K562 (cell line): ENCODE measurements at regions not wholly inside any gene's neighbourhood (a gene's known extent, or its start where the extent isn't known, plus 50 kb on each side); places are given as distances from the start of the nearest gene placed in this dataset.

Experiments
- ATAC-seq: fragments of 200-7000 bp; cut with Tn5 transposase; 3 replicates; pipeline ENCODE4 v1.9.1; 2020; ENCODE audit warnings: moderate library complexity
- BruUV-seq: library from RNA; stranded (reverse); fragments of 400-500 nt; replicated peaks from 2 replicates; lab custom pipeline; 2021; lab: Mats Ljungman, UMichigan
- CTCF ChIA-PET: fragments of 300-600 bp; formaldehyde crosslinking; extraction: SDS; loops from one replicate; lab custom pipeline; 2021; ENCODE audit warnings: low intra/inter-chr PET ratio; lab: Yijun Ruan, JAX
- POLR2A ChIA-PET: fragments of 300-600, 350-650 bp; sonication (Branson Sonifier 250); formaldehyde crosslinking; extraction: SDS; loops from one replicate; lab custom pipeline; 2021; ENCODE audit warnings: antibody characterized with exemption, inconsistent platforms; lab: Yijun Ruan, JAX
- DNase-seq, 4 experiments: peaks; one replicate each; pipeline versions ENCODE4 v3.0.0 to v3.0.0-alpha.2; 2011 to 2018; ENCODE audit warnings: low spot score in 3 of 4, mixed read lengths in 3 of 4; ENCODE audit errors: extremely low read depth in 1 of 4
- FAIRE-seq: peaks from 2 replicates; lab custom pipeline; 2011; peaks lifted over from hg19 to GRCh38; lab: Jason Lieb, UNC
- H2AFZ ChIP-seq: 2 replicates; pipeline ENCODE4 v1.6.0; 2011; ENCODE audit warnings: low read depth, low read length, control low read depth, inconsistent platforms
- H3K27ac ChIP-seq: fragments of 200-600 bp; 3 replicates; pipeline ENCODE4 v1.8.0; 2011; ENCODE audit warnings: low read depth, mild to moderate bottlenecking, control low read depth, inconsistent platforms, low read length, moderate library complexity, mixed read lengths; ENCODE audit errors: extremely low read depth
- H3K27me3 ChIP-seq, 2 experiments: fragments of 300-600 bp in 1 of 2; 2 replicates in 1 of 2; 3 replicates in 1 of 2; pipeline versions ENCODE4 v1.6.0 to v1.8.0; 2011; ENCODE audit warnings: inconsistent platforms in 2 of 2, low read length in 2 of 2, mild to moderate bottlenecking in 1 of 2, mixed read lengths in 1 of 2, moderate library complexity in 1 of 2; ENCODE audit not compliant: control insufficient read depth in 2 of 2, insufficient read depth in 2 of 2
- H3K36me3 ChIP-seq: fragments of 300-600 bp; 3 replicates; pipeline ENCODE4 v1.8.0; 2011; ENCODE audit warnings: mild to moderate bottlenecking, low read length, inconsistent platforms; ENCODE audit not compliant: control insufficient read depth, insufficient read depth
- H3K4me1 ChIP-seq, 2 experiments: fragments of 200-600 bp in 1 of 2; replicated peaks in 1 of 2; 2 replicates in 1 of 2; 3 replicates in 1 of 2; pipeline versions ENCODE4 v1.5.1 to v1.8.0; 2011; ENCODE audit warnings: inconsistent platforms in 2 of 2, low read length in 2 of 2, mild to moderate bottlenecking in 1 of 2, mixed read lengths in 1 of 2, moderate library complexity in 1 of 2; ENCODE audit not compliant: control insufficient read depth in 2 of 2, insufficient read depth in 2 of 2
- H3K4me2 ChIP-seq: 2 replicates; pipeline ENCODE4 v1.6.1; 2011; ENCODE audit warnings: low read length, control low read depth, inconsistent platforms, mixed read lengths; ENCODE audit not compliant: insufficient read depth
- H3K4me3 ChIP-seq: fragments of 200-600 bp; sonication (generic), shearing (Covaris generic); 2 replicates; pipeline ENCODE4 v1.5.1; 2016; ENCODE audit warnings: control low read depth, inconsistent platforms
- H3K79me2 ChIP-seq: fragments of 200-600 bp; 3 replicates; pipeline ENCODE4 v1.8.0; 2011; ENCODE audit warnings: low read length, inconsistent platforms; ENCODE audit not compliant: control insufficient read depth, insufficient read depth
- H3K9ac ChIP-seq, 2 experiments: 2 replicates each; pipeline versions ENCODE4 v1.6.0 to v1.6.1; 2011; ENCODE audit warnings: low read depth in 2 of 2, low read length in 2 of 2, control low read depth in 1 of 2, inconsistent platforms in 1 of 2, mild to moderate bottlenecking in 1 of 2, mixed read lengths in 1 of 2; ENCODE audit not compliant: insufficient read depth in 1 of 2
- H3K9me1 ChIP-seq: one replicate; pipeline ENCODE4 v1.6.0; 2011; ENCODE audit warnings: inconsistent platforms, mild to moderate bottlenecking, low read length, moderate library complexity; ENCODE audit not compliant: control insufficient read depth, insufficient read depth
- H3K9me3 ChIP-seq: replicated peaks from 2 replicates; pipeline ENCODE4 v1.5.1; 2011; ENCODE audit warnings: low read depth, low read length, inconsistent platforms; ENCODE audit not compliant: control insufficient read depth, insufficient read depth
- H4K20me1 ChIP-seq: replicated peaks from 2 replicates; pipeline ENCODE4 v1.6.1; 2011; ENCODE audit warnings: low read length, inconsistent platforms, mixed read lengths; ENCODE audit not compliant: control insufficient read depth, insufficient read depth
- ARID3A ChIP-seq: IDR thresholded peaks from 2 replicates; pipeline ENCODE4 v1.6.1; 2012; ENCODE audit warnings: low read depth, low read length, improper control_type of control experiment, borderline replicate concordance
- BRCA1 ChIP-seq, 2 experiments: fragments of 450-650 bp in 1 of 2; sonication (generic) in 1 of 2; formaldehyde crosslinking in 1 of 2; IDR thresholded peaks; 2 replicates each; pipeline versions ENCODE4 v1.5.0 to v1.6.1; 2017 to 2020; ENCODE audit warnings: mild to moderate bottlenecking in 1 of 2, missing genetic modification reagents in 1 of 2
- CBX8 ChIP-seq: fragments of 200-600 bp; sonication (generic); IDR thresholded peaks from 2 replicates; pipeline ENCODE4 v1.6.1; 2012; ENCODE audit warnings: borderline replicate concordance, mixed run types, low read depth, mild to moderate bottlenecking, moderate library complexity, mixed read lengths, low read length, control low read depth, inconsistent platforms; ENCODE audit not compliant: poor library complexity, severe bottlenecking; ENCODE audit errors: extremely low read depth
- CHD4 ChIP-seq: fragments of 200-600 bp; sonication (generic); IDR thresholded peaks from 3 replicates; pipeline ENCODE4 v1.6.1; 2012; ENCODE audit warnings: low read depth, mild to moderate bottlenecking, mixed read lengths, low read length, inconsistent platforms; ENCODE audit not compliant: insufficient read depth, insufficient replicate concordance, poor library complexity, severe bottlenecking
- CSDE1 ChIP-seq, 2 experiments: fragments of 450-650 bp; IDR thresholded peaks; 2 replicates each; pipeline ENCODE4 v1.6.1; 2016; ENCODE audit warnings: mild to moderate bottlenecking in 1 of 2
- CXXC5 ChIP-seq: fragments of 250-450 bp; sonication (Bioruptor Pico); IDR thresholded peaks from 2 replicates; pipeline ENCODE4 v1.8.0; 2022; ENCODE audit warnings: inconsistent platforms, mild to moderate bottlenecking, moderate library complexity
- MTA2 ChIP-seq: fragments of 450-650 bp; IDR thresholded peaks from 2 replicates; pipeline ENCODE4 v1.6.1; 2016; ENCODE audit warnings: low read depth
- NFE2L1 ChIP-seq: fragments of 450-650 bp; IDR thresholded peaks from 2 replicates; pipeline ENCODE4 v1.6.1; 2016; ENCODE audit warnings: missing genetic modification characterization, low read depth, mild to moderate bottlenecking, missing compliant biosample characterization, moderate library complexity, borderline replicate concordance
- POLR2G ChIP-seq: fragments of 200-400 bp; formaldehyde crosslinking; IDR thresholded peaks from 2 replicates; pipeline ENCODE4 v1.6.1; 2017; ENCODE audit warnings: low read depth, mild to moderate bottlenecking, antibody characterized with exemption, low read length, moderate library complexity
- SETDB1 ChIP-seq: IDR thresholded peaks from one replicate; pipeline ENCODE4 v1.6.1; 2012; ENCODE audit warnings: low read length, control low read depth, inconsistent platforms
- SIN3A ChIP-seq, 2 experiments: fragments of 150-350 bp in 1 of 2; IDR thresholded peaks; 2 replicates each; pipeline ENCODE4 v1.6.1; 2011 to 2016; ENCODE audit warnings: borderline replicate concordance in 2 of 2, low read depth in 2 of 2, low read length in 2 of 2, mild to moderate bottlenecking in 2 of 2, moderate library complexity in 2 of 2; ENCODE audit not compliant: control insufficient read depth in 1 of 2
- SMARCE1 ChIP-seq: fragments of 450-650 bp; IDR thresholded peaks from 2 replicates; pipeline ENCODE4 v1.7.1; 2016; ENCODE audit warnings: mild to moderate bottlenecking
- ZBTB7A ChIP-seq: IDR thresholded peaks from 2 replicates; pipeline ENCODE4 v1.6.1; 2011; ENCODE audit warnings: low read depth, mild to moderate bottlenecking, low read length, moderate library complexity, borderline replicate concordance; ENCODE audit not compliant: control insufficient read depth
- ZC3H4 ChIP-seq: sonication (generic); formaldehyde crosslinking; IDR thresholded peaks from 2 replicates; pipeline ENCODE4 v1.9.0; 2021; ENCODE audit warnings: missing genetic modification reagents, borderline replicate concordance
- ZFPM2 ChIP-seq: fragments of 250-450 bp; sonication (Bioruptor Pico); IDR thresholded peaks from 2 replicates; pipeline ENCODE4 v1.5.1; 2022; ENCODE audit warnings: mild to moderate bottlenecking
- WGBS: fragments of 100-300 bp; shearing (Covaris generic); methylation state at CpG from one replicate; pipeline ENCODE4 v1.1.6; 2016; ENCODE audit warnings: low coverage, mixed read lengths; ENCODE audit not compliant: insufficient coverage; ENCODE audit errors: missing lambda C conversion rate; 5-methylcytosine and 5-hydroxymethylcytosine counted together
- in situ Hi-C: fragments of 300-500 bp; cut with MboI; formaldehyde crosslinking; loops from 4 replicates; pipeline ENCODE4 v1.15.0; 2018; ENCODE audit warnings: inconsistent platforms, mixed read lengths
- intact Hi-C: fragments of 100-400 bp; cut with micrococcal nuclease; formaldehyde crosslinking; loops from 2 replicates; pipeline ENCODE4 v1.14.2; 2022
- TF ChIP-seq, protein P1 (sequence below): fragments of 450-650 bp; IDR thresholded peaks from 2 replicates; pipeline ENCODE4 v1.6.1; 2016; ENCODE audit warnings: missing biosample characterization, missing genetic modification characterization

- TF ChIP-seq ZBTB7A (no peak), SMARCE1 (no peak), CSDE1 (IDR thresholded peaks at IDR 0.05) (no peak)
- TF ChIP-seq, all 486 proteins: peak for 0
These were observed 1075.3 kb downstream of the ADGRL3 start (continued) for GRCh38 chr4:62275470-62275869.

DNA sequence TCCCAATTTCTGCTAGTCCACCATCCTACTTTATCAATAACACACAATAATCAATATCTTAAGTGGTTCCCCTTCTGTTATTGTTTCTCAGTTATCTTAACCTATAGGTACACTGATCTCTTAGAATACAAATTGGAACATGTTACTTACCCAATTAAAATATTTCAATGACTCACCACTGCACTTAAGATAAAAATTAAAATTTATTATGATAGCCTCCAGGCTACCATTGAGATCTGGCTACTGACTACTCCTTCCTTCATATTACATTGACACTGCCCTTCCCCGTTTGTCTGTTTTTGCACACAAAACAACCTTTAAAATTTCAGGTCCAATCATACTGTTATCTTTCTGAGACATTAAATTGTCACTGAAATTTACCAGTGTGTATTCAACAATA, 1074.7 kb downstream of the ADGRL3 start:
- FAIRE-seq: no peak
- ATAC-seq: no peak
- no peaks in the 10 kb centered on the region for H3K27me3 ChIP-seq
- CTCF ChIA-PET: no interaction called here
- WGBS: 0% methylated on average over 1 of the region's 1 CpG
- no peak overlapping the region for H3K4me3 ChIP-seq
- no peak overlapping the region for H3K4me2 ChIP-seq
- no peaks in the 10 kb centered on the region for H4K20me1 ChIP-seq
- TF ChIP-seq, protein P1, sequence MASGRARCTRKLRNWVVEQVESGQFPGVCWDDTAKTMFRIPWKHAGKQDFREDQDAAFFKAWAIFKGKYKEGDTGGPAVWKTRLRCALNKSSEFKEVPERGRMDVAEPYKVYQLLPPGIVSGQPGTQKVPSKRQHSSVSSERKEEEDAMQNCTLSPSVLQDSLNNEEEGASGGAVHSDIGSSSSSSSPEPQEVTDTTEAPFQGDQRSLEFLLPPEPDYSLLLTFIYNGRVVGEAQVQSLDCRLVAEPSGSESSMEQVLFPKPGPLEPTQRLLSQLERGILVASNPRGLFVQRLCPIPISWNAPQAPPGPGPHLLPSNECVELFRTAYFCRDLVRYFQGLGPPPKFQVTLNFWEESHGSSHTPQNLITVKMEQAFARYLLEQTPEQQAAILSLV: no peak
- no peak for TF ChIP-seq BRCA1 (IDR thresholded peaks at IDR 0.05)
- no peak for TF ChIP-seq BRCA1 (CRISPR knock-in tag; IDR thresholded peaks at IDR 0.05)
- TF ChIP-seq CHD4: no peak
- TF ChIP-seq SETDB1: no peak
- no peak for TF ChIP-seq CBX8
- no peak for TF ChIP-seq CXXC5 (CRISPR knock-in tag)
- no peak for TF ChIP-seq NFE2L1 (tag)
- no peak for TF ChIP-seq CSDE1 (IDR thresholded peaks at IDR 0.05)
- TF ChIP-seq ZC3H4 (CRISPR knock-in tag): no peak
- no peak for TF ChIP-seq MTA2
- TF ChIP-seq POLR2G: no peak
- no peak for TF ChIP-seq SIN3A (IDR thresholded peaks at IDR 0.05; ENCODE audit: borderline replicate concordance in 2 of 2, control insufficient read depth in 1 of 2, low read depth in 2 of 2, low read length in 2 of 2)
- TF ChIP-seq ZFPM2 (CRISPR knock-in tag): no peak
- TF ChIP-seq ARID3A: no peak
- TF ChIP-seq, all 486 proteins: peak for 0
- Histone ChIP-seq H3K9me1 (no peaks in the 10 kb centered on the region), H3K9ac (no peak overlapping the region), H3K4me1 (no peaks in the 10 kb centered on the region), H3K79me2 (no peaks in the 10 kb centered on the region), H3K36me3 (no peaks in the 10 kb centered on the region), H3K9me3 (no peaks in the 10 kb centered on the region), H3K27ac (no peak overlapping the region), H2AFZ (no peak overlapping the region)
- POLR2A ChIA-PET: no interaction called here
- DNase-seq: no peak
- BruUV-seq: no TSS peak
- intact Hi-C loops (no loop called here), in situ Hi-C loops (no loop called here)
